ENCODE measurements at regions not wholly inside any gene's neighbourhood (a gene's known extent, or its start where the extent isn't known, plus 50 kb on each side); places are given as distances from the start of the nearest gene placed in this dataset.

- FAIRE-seq: no peak
These were observed 148.7 kb upstream of the KLF6 start for GRCh38 chr10:3933733-3934132.

GRCh38 chr10:3932597-3933375 lies 147.8 kb upstream of the KLF6 start:
- Histone ChIP-seq H3K36me3 (ENCODE audit: control insufficient read depth in 2 of 2, extremely low read depth in 1 of 2, insufficient read depth in 2 of 2, low read length in 2 of 2) (peaks cover 0 to 4% of the 10 kb centered on the region in 2 experiments), H3K27ac (ENCODE audit: control insufficient read depth, insufficient read depth, low read length) (no peak overlapping the region), H3K9ac (ENCODE audit: control insufficient read depth, extremely low read depth, insufficient read depth, low read length) (no peak overlapping the region), H3K9me3 (ENCODE audit: control insufficient read depth, low read depth, low read length) (no peaks in the 10 kb centered on the region), H3K4me2 (ENCODE audit: control insufficient read depth, extremely low read depth, insufficient read depth, low read depth, low read length) (no peak overlapping the region), H3K4me1 (ENCODE audit: control insufficient read depth, extremely low read depth, insufficient read depth, low read length) (peaks cover 20% of the 10 kb centered on the region), H3K79me2 (ENCODE audit: control insufficient read depth, insufficient read depth, low read length) (no peaks in the 10 kb centered on the region), H3K4me3 (ENCODE audit: control insufficient read depth in 2 of 3, extremely low read depth in 1 of 3, insufficient read depth in 2 of 3, low read depth in 1 of 3, low read length in 3 of 3) (no peak overlapping the region), H3K27me3 (ENCODE audit: control insufficient read depth, extremely low read depth, insufficient read depth, low read length) (no peaks in the 10 kb centered on the region), H4K20me1 (ENCODE audit: control insufficient read depth, extremely low read depth, insufficient read depth, low read length) (no peaks in the 10 kb centered on the region), H2AFZ (ENCODE audit: control insufficient read depth, low read length) (no peak overlapping the region), H3K9me1 (ENCODE audit: control insufficient read depth, extremely low read depth, insufficient read depth, low read length) (no peaks in the 10 kb centered on the region)
- DNase-seq (ENCODE audit: low read depth, low spot score): no peak
- dilution Hi-C loops (cut with MboI; ENCODE audit: extremely low pct_ligation_motif_present, low sequenced_read_pairs): no loop called here
- FAIRE-seq: no peak
- no peak for TF ChIP-seq EZH2 (IDR thresholded peaks at IDR 0.05; ENCODE audit: low read length)

More at GRCh38 chr10:3933733-3934132, 148.7 kb upstream of the KLF6 start:
- no peak for DNase-seq (ENCODE audit: low read depth, low spot score)
- H3K9ac ChIP-seq (ENCODE audit: control insufficient read depth, extremely low read depth, insufficient read depth, low read length): no peak overlapping the region
- no peaks in the 10 kb centered on the region for H4K20me1 ChIP-seq (ENCODE audit: control insufficient read depth, extremely low read depth, insufficient read depth, low read length)
- no peaks in the 10 kb centered on the region for H3K79me2 ChIP-seq (ENCODE audit: control insufficient read depth, insufficient read depth, low read length)
- H2AFZ ChIP-seq (ENCODE audit: control insufficient read depth, low read length): no peak overlapping the region
- peaks cover 0 to 3% of the 10 kb centered on the region in 2 experiments for H3K36me3 ChIP-seq (ENCODE audit: control insufficient read depth in 2 of 2, extremely low read depth in 1 of 2, insufficient read depth in 2 of 2, low read length in 2 of 2)
- no peak overlapping the region for H3K27ac ChIP-seq (ENCODE audit: control insufficient read depth, insufficient read depth, low read length)
- peaks cover 20% of the 10 kb centered on the region for H3K4me1 ChIP-seq (ENCODE audit: control insufficient read depth, extremely low read depth, insufficient read depth, low read length)
- TF ChIP-seq CTCF (optimal IDR thresholded peaks at IDR 0.05 in 1 of 3, IDR thresholded peaks at IDR 0.05 in 1 of 3, conservative IDR thresholded peaks at IDR 0.05 in 1 of 3; ENCODE audit: extremely low read depth in 1 of 3, insufficient read depth in 2 of 3, low read length in 3 of 3): no peak
- no peak for TF ChIP-seq EZH2 (IDR thresholded peaks at IDR 0.05; ENCODE audit: low read length)
- no peak overlapping the region for H3K4me2 ChIP-seq (ENCODE audit: control insufficient read depth, extremely low read depth, insufficient read depth, low read depth, low read length)
- H3K9me1 ChIP-seq (ENCODE audit: control insufficient read depth, extremely low read depth, insufficient read depth, low read length): no peaks in the 10 kb centered on the region
- H3K27me3 ChIP-seq (ENCODE audit: control insufficient read depth, extremely low read depth, insufficient read depth, low read length): no peaks in the 10 kb centered on the region
- dilution Hi-C loops (cut with MboI; ENCODE audit: extremely low pct_ligation_motif_present, low sequenced_read_pairs): no loop called here
- H3K4me3 ChIP-seq (ENCODE audit: control insufficient read depth in 2 of 3, extremely low read depth in 1 of 3, insufficient read depth in 2 of 3, low read depth in 1 of 3, low read length in 3 of 3): no peak overlapping the region
- no peaks in the 10 kb centered on the region for H3K9me3 ChIP-seq (ENCODE audit: control insufficient read depth, low read depth, low read length)

All from keratinocyte (primary cell).